Stimulated activated CD4-positive, alpha-beta T cell treated with anti-CD3 and anti-CD28 coated beads, Interleukin-2, amount 100 ng/mL, for 24 hours (primary cell): ENCODE measurements at regions not wholly inside any gene's neighbourhood (a gene's known extent, or its start where the extent isn't known, plus 50 kb on each side); places are given as distances from the start of the nearest gene placed in this dataset.
A peak's percentile ranks its signal among the peaks of the same experiment; 100 is the strongest.
"Not testable (repeated sequence)": the region's sequence is repeated elsewhere in the genome, so short reads cannot be mapped to it uniquely, and the experiment has no call there.

ENCODE experiments used
- DNase-seq, 2 donors: peaks; one replicate each; pipeline ENCODE4 v3.0.0-alpha.2; 2020

DNA sequence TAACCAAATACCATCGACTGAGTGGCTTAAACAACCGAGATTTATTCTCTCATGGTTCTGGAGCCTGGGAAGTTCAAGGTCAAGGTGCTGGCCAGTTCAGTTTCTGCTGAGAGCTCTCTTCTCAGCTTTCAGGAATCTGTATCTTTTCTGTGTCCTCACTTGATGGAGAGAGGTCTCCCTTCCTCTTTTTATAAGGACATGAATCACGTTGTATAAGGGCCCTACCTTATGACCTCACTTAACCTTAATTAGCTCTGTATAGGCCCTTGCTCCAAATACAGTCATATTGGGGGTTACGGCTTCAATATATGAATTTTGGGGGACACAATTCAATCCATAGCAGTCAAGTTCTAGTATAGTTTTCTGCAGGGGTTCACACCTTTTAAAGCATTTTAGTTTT is 135.2 kb upstream of the ADO start:
- no peak for DNase-seq

GRCh38 chr10:62671104-62671503 is 133.4 kb upstream of the ADO start:
- DNase-seq, result no peak

DNA sequence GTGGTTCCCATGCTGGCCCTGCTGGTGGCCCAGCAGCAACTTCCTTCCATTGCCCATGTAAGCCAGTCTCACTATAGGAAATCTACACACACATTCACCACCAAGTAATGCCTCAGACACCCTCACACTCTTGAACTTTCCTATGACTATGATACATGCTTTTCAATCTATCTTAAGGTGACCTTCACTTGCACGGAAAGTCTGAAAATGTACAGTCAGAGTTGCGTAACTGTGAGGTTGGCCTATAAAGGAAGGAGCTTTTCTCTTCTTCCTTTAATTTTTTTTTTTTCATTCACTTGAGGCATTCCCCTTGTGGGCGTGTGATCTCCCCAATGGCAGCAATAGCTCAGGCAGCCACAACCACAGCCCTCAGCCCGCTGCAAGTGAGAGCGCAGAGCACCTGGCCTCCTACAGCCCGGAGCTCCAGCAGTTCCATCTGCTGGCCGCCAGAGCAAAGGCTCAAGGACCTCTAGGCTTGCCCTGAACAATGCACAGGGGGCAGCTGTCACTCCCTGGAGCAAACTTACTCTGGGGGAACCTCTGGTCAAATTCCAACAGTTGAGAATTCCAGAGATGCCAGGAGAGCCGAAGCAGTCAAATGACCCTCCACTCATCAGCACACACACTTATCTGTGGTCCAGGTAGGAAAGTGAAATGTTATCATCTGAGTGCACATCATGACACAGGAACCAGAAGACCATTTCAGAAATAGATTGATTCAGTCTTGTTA is 123.1 kb upstream of the ADO start:
- peak; percentile 82 to 83 for DNase-seq

DNA sequence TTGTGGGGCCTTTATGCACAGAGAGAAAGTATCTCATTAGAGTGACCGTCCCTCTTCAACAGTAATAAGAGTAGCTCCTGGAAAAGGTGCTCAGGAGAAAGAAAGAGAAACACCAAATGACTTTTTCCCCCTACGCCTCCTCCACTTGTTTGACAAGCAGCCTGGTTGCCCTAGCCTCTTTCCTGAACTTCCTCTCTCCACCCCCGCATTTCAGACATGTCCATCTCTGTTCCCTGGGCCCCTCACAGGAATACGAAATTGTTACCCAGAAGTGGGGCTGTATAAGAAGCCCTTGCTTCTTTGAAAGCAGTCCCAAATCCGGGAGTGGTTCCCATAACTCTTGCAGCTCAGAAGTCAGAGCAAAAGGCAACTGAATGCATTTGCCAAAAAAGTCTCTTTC is 119.6 kb upstream of the ADO start:
- DNase-seq, result no peak

- DNase-seq, result no peak
Measured at GRCh38 chr10:62687230-62687748, 117.2 kb upstream of the ADO start.

DNA sequence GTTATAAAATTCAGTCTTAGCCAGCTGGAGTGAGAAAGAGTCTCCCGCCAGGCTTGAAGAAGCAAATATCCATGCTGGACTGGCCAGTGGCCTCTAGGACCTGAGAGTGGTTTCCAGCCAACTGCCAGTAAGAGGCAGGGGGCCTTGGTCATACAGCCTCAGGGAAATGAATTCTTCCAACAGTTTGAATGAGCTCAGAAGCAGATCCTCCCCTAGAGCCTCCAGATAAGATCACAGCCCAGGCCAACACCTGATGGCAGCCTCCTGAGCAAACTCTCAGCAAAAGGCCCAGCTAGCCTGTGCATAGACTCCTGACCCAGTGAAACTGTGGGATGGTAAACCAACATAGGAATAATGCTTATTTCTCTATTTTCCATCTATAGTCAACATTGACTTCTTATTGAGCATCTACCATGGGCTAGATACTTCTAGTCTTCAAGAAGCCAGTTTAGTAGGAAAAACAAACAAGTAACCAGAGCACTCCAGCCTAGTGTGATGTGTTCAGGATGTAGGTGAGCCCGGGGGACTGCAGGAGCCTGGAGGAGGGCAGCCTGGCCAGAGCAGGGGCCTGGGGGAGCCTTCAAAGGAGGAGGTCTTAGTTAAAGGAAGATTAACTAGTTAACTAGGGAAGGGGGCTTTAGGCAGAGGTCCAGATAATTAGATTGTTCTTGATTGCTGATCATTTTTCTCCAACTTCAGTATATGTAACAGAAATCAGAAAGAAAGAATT is 115.4 kb upstream of the ADO start:
- DNase-seq, result no peak

DNA sequence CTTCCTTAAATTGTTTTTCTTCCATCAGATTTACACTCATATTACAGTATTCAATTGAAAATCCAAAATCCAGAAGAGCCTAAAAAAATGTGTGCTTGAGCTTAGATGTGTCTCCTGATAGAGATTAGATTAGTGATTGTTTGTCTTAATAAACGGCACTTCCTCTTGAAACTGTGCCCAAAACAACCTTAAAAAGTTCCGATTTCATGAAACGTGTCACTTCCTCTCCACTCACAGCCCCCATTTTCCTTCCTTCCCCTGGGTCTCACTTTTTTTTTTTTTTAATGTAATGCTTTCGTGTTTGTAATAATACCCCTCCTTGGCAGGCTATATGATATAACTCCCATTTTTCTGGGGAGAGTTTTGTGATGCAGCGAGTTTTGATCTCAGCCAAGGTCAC is 114.8 kb upstream of the ADO start:
- no peak for DNase-seq

- no peak for DNase-seq
Measured at GRCh38 chr10:62690703-62691102, 113.8 kb upstream of the ADO start.

- DNase-seq, result no peak
Measured at GRCh38 chr10:62691336-62691735, 113.2 kb upstream of the ADO start.

- no peak for DNase-seq
Measured at GRCh38 chr10:62692085-62692484, 112.4 kb upstream of the ADO start.

DNA sequence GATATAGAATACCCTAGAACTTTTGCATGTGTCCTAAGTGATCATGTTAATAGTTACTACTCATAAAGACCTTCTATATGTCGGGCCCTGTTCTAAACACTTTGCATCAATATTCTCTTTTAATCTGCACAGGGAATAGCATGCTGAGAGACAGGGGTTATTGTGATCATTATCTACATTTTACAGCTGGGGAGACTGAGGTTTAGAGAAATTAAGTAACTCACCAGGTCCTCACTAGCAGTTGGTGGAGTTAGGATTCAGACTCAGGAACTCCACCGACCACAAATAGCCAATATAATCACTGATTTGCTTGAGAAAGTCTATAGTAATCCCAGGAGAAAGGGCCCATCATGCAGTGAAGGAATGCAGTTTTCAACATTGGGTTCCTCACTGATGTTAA is 111.2 kb upstream of the ADO start:
- DNase-seq, result no peak

DNA sequence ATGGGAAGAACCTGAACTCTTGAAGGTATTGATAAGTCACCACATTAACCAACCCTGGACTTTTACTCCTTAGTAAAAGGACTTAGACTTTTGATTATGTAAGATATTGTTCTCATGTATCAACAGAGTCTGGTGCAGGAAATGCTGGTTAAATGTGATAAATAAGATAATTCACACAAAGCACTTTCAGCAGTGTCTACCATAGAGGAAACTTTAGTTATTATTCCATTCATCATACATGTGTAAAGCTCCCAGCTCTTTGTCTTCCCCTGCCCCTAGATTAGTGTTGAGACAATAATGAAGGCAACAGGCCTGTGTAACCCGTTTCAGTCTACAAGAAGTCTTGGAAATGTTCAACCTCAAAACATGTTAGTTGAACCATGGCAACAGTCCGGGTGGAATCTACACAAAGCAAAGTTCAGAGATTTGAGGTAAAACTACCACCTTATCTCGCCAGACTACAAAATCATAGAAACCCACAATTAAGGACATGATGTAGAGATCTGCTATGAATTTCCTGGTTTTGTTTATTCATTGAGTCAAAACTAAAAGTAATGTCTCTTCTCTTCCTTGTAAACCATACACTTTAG is 109.9 kb upstream of the ADO start:
- no peak for DNase-seq

DNA sequence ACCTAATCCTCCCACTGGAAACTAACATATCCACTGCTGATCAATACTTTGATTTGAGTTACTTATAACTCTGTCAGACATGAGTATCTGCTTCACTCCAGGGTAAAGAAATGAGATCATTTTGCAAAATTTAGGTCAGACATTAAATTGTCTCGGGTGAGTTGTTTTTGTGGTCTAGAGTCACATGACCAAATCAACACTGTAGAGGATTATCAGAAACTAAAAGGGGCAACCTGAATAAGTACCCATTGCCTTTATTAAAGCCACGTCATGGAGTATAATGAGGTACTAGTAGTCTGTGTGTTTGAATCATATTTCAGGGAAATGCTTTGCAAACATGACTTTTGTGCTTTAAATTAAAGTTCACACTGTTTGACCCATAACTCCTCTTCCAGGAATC is 107.7 kb upstream of the ADO start:
- DNase-seq, result no peak

GRCh38 chr10:62699148-62699547 is 105.4 kb upstream of the ADO start:
- DNase-seq, result no peak

DNA sequence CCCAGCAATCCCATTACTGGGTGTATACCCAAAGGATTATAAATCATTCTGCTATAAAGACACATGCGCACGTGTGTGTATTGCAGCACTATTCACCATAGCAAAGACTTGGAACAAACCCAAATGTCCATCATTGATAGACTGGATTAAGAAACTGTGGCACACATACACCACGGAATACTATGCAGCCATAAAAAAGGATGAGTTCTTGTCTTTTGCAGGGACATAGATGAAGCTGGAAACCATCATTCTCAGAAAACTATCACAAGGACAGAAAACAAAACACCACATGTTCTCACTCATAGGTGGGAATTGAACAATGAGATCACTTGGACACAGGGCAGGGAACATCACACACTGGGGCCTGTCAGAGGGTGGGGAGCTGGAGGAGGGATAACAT is 100.4 kb upstream of the ADO start:
- DNase-seq, result not testable (repeated sequence)

DNA sequence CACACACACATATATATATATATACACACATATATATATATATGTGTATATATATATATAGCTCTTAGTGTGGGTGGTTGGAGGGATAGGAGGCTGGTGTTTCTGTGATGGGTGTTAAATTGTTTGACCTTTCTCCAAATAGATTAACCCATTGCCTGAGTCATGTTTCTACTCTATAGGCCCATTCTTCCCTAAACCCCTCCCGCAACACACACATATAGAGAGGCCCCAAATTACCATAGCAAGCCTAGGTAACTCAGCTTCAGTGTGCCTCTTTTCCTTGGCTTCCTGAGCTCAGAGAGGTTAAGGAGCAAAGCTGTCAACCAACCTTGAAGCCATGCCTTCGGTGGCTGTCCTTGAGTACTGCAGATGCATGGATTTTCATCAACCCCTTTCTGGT is 98.7 kb upstream of the ADO start:
- no peak for DNase-seq

DNA sequence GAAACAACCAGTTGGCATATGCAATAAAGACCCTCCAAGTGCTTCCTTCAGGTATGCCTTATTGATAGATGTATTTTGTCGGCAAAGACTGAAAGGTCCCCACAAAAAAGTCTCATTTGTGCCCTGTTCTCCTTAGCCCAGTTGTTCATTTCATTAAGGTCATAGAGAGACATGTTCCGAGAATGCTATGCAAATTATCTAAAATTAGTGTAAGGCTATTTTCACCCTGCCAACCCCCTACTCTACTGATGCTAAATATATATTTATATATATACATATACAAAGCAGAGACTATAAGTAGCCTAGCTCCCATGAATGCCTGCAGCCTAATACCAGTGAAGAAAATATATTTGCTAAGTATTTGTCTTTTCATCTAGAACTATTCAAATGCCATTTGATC is 96.7 kb upstream of the ADO start:
- DNase-seq, result no peak

GRCh38 chr10:62708569-62708968 is 96.0 kb upstream of the ADO start:
- DNase-seq, result no peak

- DNase-seq, result no peak
Measured at GRCh38 chr10:62709200-62709599, 95.3 kb upstream of the ADO start.

DNA sequence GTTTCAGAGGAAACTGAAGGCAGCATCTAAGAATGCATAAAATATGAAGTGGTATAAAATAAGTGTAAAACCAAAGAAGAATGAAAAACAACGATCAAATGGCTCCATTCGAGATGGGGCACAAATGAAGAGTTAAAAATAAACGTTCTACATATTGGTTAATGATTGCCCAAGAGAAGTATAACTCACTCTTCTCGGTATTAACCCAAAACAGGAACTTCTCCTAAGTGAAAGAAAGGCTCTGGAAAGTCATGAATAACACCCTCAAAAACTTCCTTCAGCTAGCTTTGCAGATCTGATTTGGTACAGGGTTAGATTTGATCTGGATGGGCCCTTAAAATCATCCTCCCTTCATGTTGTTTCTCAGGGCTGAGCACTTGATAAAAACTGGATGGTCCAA is 94.3 kb upstream of the ADO start:
- DNase-seq, result no peak

GRCh38 chr10:62715383-62715782 is 89.1 kb upstream of the ADO start:
- no peak for DNase-seq

DNA sequence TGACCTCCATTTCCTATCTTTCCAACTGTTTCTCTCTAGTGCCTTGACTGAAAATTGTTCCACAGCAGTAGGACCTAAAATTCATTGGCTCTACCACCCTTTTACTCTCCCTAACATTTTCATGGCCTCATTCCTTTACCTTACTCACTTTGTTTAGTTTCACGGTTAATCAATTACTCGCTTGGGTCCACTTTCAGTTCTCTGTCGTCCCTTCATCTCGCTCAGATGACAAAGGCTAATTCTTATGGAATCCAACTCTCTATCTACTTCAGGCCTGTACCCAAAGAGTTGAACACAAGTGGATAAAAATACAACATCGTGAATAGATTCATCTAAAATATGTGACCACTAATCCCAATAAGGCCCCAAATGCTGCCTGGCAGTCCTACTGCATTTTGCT is 85.9 kb upstream of the ADO start:
- no peak for DNase-seq

- DNase-seq, result no peak
Measured at GRCh38 chr10:62719061-62719460, 85.5 kb upstream of the ADO start.

- no peak for DNase-seq
Measured at GRCh38 chr10:62721687-62722086, 82.8 kb upstream of the ADO start.
